ENCODE measurements at regions not wholly inside any gene's neighbourhood (a gene's known extent, or its start where the extent isn't known, plus 50 kb on each side); places are given as distances from the start of the nearest gene placed in this dataset.

DNA sequence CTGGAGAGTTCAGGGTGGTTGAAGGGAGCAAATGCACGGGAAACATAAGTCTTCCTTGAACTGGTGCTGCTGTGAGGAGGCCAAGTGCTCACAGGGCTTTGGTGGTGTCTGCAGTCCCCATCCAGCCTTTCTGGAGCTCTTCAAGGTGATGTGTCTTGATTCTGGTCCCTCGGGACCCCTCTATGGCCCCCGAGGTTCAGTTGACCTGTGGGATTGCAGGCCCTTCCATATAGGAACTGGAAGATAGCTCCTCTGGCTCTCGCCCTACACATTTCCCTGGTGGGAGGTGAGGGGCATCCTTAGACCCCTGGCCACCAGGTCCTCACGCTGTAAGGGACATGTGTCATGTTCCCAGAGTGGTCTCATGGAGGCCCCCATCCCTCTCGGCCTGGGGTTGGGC is 191.8 kb downstream of the GADD45G start:
- TF ChIP-seq, protein P1, sequence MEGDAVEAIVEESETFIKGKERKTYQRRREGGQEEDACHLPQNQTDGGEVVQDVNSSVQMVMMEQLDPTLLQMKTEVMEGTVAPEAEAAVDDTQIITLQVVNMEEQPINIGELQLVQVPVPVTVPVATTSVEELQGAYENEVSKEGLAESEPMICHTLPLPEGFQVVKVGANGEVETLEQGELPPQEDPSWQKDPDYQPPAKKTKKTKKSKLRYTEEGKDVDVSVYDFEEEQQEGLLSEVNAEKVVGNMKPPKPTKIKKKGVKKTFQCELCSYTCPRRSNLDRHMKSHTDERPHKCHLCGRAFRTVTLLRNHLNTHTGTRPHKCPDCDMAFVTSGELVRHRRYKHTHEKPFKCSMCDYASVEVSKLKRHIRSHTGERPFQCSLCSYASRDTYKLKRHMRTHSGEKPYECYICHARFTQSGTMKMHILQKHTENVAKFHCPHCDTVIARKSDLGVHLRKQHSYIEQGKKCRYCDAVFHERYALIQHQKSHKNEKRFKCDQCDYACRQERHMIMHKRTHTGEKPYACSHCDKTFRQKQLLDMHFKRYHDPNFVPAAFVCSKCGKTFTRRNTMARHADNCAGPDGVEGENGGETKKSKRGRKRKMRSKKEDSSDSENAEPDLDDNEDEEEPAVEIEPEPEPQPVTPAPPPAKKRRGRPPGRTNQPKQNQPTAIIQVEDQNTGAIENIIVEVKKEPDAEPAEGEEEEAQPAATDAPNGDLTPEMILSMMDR (IDR thresholded peaks at IDR 0.05; ENCODE audit: low read depth, low read length): no peak
- TF ChIP-seq, protein P2, sequence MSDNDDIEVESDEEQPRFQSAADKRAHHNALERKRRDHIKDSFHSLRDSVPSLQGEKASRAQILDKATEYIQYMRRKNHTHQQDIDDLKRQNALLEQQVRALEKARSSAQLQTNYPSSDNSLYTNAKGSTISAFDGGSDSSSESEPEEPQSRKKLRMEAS (IDR thresholded peaks at IDR 0.05; ENCODE audit: low read depth, low read length): no peak
- TF ChIP-seq POLR2A (IDR thresholded peaks at IDR 0.05; ENCODE audit: extremely low read depth, insufficient read length) (no peak), MYC (IDR thresholded peaks at IDR 0.05; ENCODE audit: low read depth, low read length) (no peak)
